K562 (cell line): ENCODE measurements at regions not wholly inside any gene's neighbourhood (a gene's known extent, or its start where the extent isn't known, plus 50 kb on each side); places are given as distances from the start of the nearest gene placed in this dataset.

ENCODE experiments used
- ATAC-seq: fragments of 200-7000 bp; cut with Tn5 transposase; 3 replicates; pipeline ENCODE4 v1.9.1; 2020; ENCODE audit warnings: moderate library complexity
- BruUV-seq: library from RNA; stranded (reverse); fragments of 400-500 nt; replicated peaks from 2 replicates; lab custom pipeline; 2021; lab: Mats Ljungman, UMichigan
- CTCF ChIA-PET: fragments of 300-600 bp; formaldehyde crosslinking; extraction: SDS; loops from one replicate; lab custom pipeline; 2021; ENCODE audit warnings: low intra/inter-chr PET ratio; lab: Yijun Ruan, JAX
- POLR2A ChIA-PET: fragments of 300-600, 350-650 bp; sonication (Branson Sonifier 250); formaldehyde crosslinking; extraction: SDS; loops from one replicate; lab custom pipeline; 2021; ENCODE audit warnings: antibody characterized with exemption, inconsistent platforms; lab: Yijun Ruan, JAX
- DNase-seq, 4 experiments: peaks; one replicate each; pipeline versions ENCODE4 v3.0.0 to v3.0.0-alpha.2; 2011 to 2018; ENCODE audit warnings: low spot score in 3 of 4, mixed read lengths in 3 of 4; ENCODE audit errors: extremely low read depth in 1 of 4
- FAIRE-seq: peaks from 2 replicates; lab custom pipeline; 2011; peaks lifted over from hg19 to GRCh38; lab: Jason Lieb, UNC
- H2AFZ ChIP-seq: 2 replicates; pipeline ENCODE4 v1.6.0; 2011; ENCODE audit warnings: low read depth, low read length, control low read depth, inconsistent platforms
- H3K27ac ChIP-seq: fragments of 200-600 bp; 3 replicates; pipeline ENCODE4 v1.8.0; 2011; ENCODE audit warnings: low read depth, mild to moderate bottlenecking, control low read depth, inconsistent platforms, low read length, moderate library complexity, mixed read lengths; ENCODE audit errors: extremely low read depth
- H3K27me3 ChIP-seq, 2 experiments: fragments of 300-600 bp in 1 of 2; 2 replicates in 1 of 2; 3 replicates in 1 of 2; pipeline versions ENCODE4 v1.6.0 to v1.8.0; 2011; ENCODE audit warnings: inconsistent platforms in 2 of 2, low read length in 2 of 2, mild to moderate bottlenecking in 1 of 2, mixed read lengths in 1 of 2, moderate library complexity in 1 of 2; ENCODE audit not compliant: control insufficient read depth in 2 of 2, insufficient read depth in 2 of 2
- H3K36me3 ChIP-seq: fragments of 300-600 bp; 3 replicates; pipeline ENCODE4 v1.8.0; 2011; ENCODE audit warnings: mild to moderate bottlenecking, low read length, inconsistent platforms; ENCODE audit not compliant: control insufficient read depth, insufficient read depth
- H3K4me1 ChIP-seq, 2 experiments: fragments of 200-600 bp in 1 of 2; replicated peaks in 1 of 2; 2 replicates in 1 of 2; 3 replicates in 1 of 2; pipeline versions ENCODE4 v1.5.1 to v1.8.0; 2011; ENCODE audit warnings: inconsistent platforms in 2 of 2, low read length in 2 of 2, mild to moderate bottlenecking in 1 of 2, mixed read lengths in 1 of 2, moderate library complexity in 1 of 2; ENCODE audit not compliant: control insufficient read depth in 2 of 2, insufficient read depth in 2 of 2
- H3K4me2 ChIP-seq: 2 replicates; pipeline ENCODE4 v1.6.1; 2011; ENCODE audit warnings: low read length, control low read depth, inconsistent platforms, mixed read lengths; ENCODE audit not compliant: insufficient read depth
- H3K4me3 ChIP-seq: fragments of 200-600 bp; sonication (generic), shearing (Covaris generic); 2 replicates; pipeline ENCODE4 v1.5.1; 2016; ENCODE audit warnings: control low read depth, inconsistent platforms
- H3K79me2 ChIP-seq: fragments of 200-600 bp; 3 replicates; pipeline ENCODE4 v1.8.0; 2011; ENCODE audit warnings: low read length, inconsistent platforms; ENCODE audit not compliant: control insufficient read depth, insufficient read depth
- H3K9ac ChIP-seq, 2 experiments: 2 replicates each; pipeline versions ENCODE4 v1.6.0 to v1.6.1; 2011; ENCODE audit warnings: low read depth in 2 of 2, low read length in 2 of 2, control low read depth in 1 of 2, inconsistent platforms in 1 of 2, mild to moderate bottlenecking in 1 of 2, mixed read lengths in 1 of 2; ENCODE audit not compliant: insufficient read depth in 1 of 2
- H3K9me1 ChIP-seq: one replicate; pipeline ENCODE4 v1.6.0; 2011; ENCODE audit warnings: inconsistent platforms, mild to moderate bottlenecking, low read length, moderate library complexity; ENCODE audit not compliant: control insufficient read depth, insufficient read depth
- H3K9me3 ChIP-seq: replicated peaks from 2 replicates; pipeline ENCODE4 v1.5.1; 2011; ENCODE audit warnings: low read depth, low read length, inconsistent platforms; ENCODE audit not compliant: control insufficient read depth, insufficient read depth
- H4K20me1 ChIP-seq: replicated peaks from 2 replicates; pipeline ENCODE4 v1.6.1; 2011; ENCODE audit warnings: low read length, inconsistent platforms, mixed read lengths; ENCODE audit not compliant: control insufficient read depth, insufficient read depth
- ADNP ChIP-seq: fragments of 200-800 bp; sonication (Bioruptor generic); IDR thresholded peaks from 2 replicates; pipeline ENCODE4 v1.6.1; 2016; ENCODE audit warnings: missing genetic modification characterization, missing compliant biosample characterization
- E2F1 ChIP-seq: sonication (generic); formaldehyde crosslinking; IDR thresholded peaks from 2 replicates; pipeline ENCODE4 v1.8.1; 2023; ENCODE audit warnings: mild to moderate bottlenecking, missing genetic modification reagents, moderate library complexity
- EP300 ChIP-seq: IDR thresholded peaks from 2 replicates; pipeline ENCODE4 v1.6.1; 2012; ENCODE audit warnings: low read length, improper control_type of control experiment
- FOXJ2 ChIP-seq: fragments of 200-800 bp; sonication (Bioruptor generic); IDR thresholded peaks from 2 replicates; pipeline ENCODE4 v1.6.1; 2016; ENCODE audit warnings: missing genetic modification characterization, missing compliant biosample characterization
- GTF2B ChIP-seq: IDR thresholded peaks from 2 replicates; pipeline ENCODE4 v1.6.1; 2011; ENCODE audit not compliant: insufficient read length; ENCODE audit errors: extremely low read depth
- HOMEZ ChIP-seq: fragments of 250-450 bp; sonication (Bioruptor Pico); IDR thresholded peaks from 2 replicates; pipeline ENCODE4 v1.4.0; 2020; ENCODE audit warnings: mild to moderate bottlenecking, moderate library complexity
- MYNN ChIP-seq, 2 experiments: sonication (generic); formaldehyde crosslinking in 1 of 2; IDR thresholded peaks; 2 replicates each; pipeline versions ENCODE4 v1.5.0 to v1.6.1; 2016 to 2020; ENCODE audit warnings: antibody characterized with exemption in 1 of 2, missing genetic modification reagents in 1 of 2
- SAFB2 ChIP-seq: fragments of 200-400 bp; formaldehyde crosslinking; IDR thresholded peaks from 2 replicates; pipeline ENCODE4 v1.6.1; 2018; ENCODE audit warnings: borderline replicate concordance, low read length, low read depth, moderate library complexity; ENCODE audit not compliant: severe bottlenecking
- SOX6 ChIP-seq: fragments of 450-650 bp; IDR thresholded peaks from 2 replicates; pipeline ENCODE4 v1.6.1; 2014; ENCODE audit warnings: mild to moderate bottlenecking
- TEAD1 ChIP-seq, 2 experiments: fragments of 450-650 bp in 1 of 2; sonication (generic) in 1 of 2; formaldehyde crosslinking; IDR thresholded peaks; 2 replicates each; pipeline versions ENCODE4 v1.4.0 to v1.8.0; 2020 to 2022; ENCODE audit warnings: mild to moderate bottlenecking in 2 of 2, missing genetic modification reagents in 1 of 2
- VEZF1 ChIP-seq: fragments of 200-800 bp; sonication (Bioruptor generic); IDR thresholded peaks from 2 replicates; pipeline ENCODE4 v1.6.1; 2017; ENCODE audit warnings: missing genetic modification characterization, missing compliant biosample characterization
- ZNF384 ChIP-seq: IDR thresholded peaks from 2 replicates; pipeline ENCODE4 v1.6.1; 2012; ENCODE audit warnings: low read depth, low read length, improper control_type of control experiment
- ZNF778 ChIP-seq: fragments of 450-650 bp; formaldehyde crosslinking; IDR thresholded peaks from 2 replicates; pipeline ENCODE4 v1.4.0; 2020; ENCODE audit warnings: mild to moderate bottlenecking, moderate library complexity
- WGBS: fragments of 100-300 bp; shearing (Covaris generic); methylation state at CpG from one replicate; pipeline ENCODE4 v1.1.6; 2016; ENCODE audit warnings: low coverage, mixed read lengths; ENCODE audit not compliant: insufficient coverage; ENCODE audit errors: missing lambda C conversion rate; 5-methylcytosine and 5-hydroxymethylcytosine counted together
- in situ Hi-C: fragments of 300-500 bp; cut with MboI; formaldehyde crosslinking; loops from 4 replicates; pipeline ENCODE4 v1.15.0; 2018; ENCODE audit warnings: inconsistent platforms, mixed read lengths
- intact Hi-C: fragments of 100-400 bp; cut with micrococcal nuclease; formaldehyde crosslinking; loops from 2 replicates; pipeline ENCODE4 v1.14.2; 2022

GRCh38 chr6:97849390-97849789 lies 566.4 kb upstream of the MMS22L start (continued):
- TF ChIP-seq HOMEZ (CRISPR knock-in tag) (no peak), MYNN (IDR thresholded peaks at IDR 0.05) (no peak), MYNN (CRISPR knock-in tag; IDR thresholded peaks at IDR 0.05) (no peak), ADNP (tag) (no peak), SOX6 (no peak), SAFB2 (no peak)

- intact Hi-C loops, result no loop called here
- no peak for ATAC-seq
- no peak overlapping the region for H3K9ac ChIP-seq
- H3K36me3 ChIP-seq, result no peaks in the 10 kb centered on the region
- no TSS peak for BruUV-seq
- WGBS, result under 1% methylated on average over 5 of the region's 5 CpGs
- H3K4me3 ChIP-seq, result no peak overlapping the region
- H2AFZ ChIP-seq, result no peak overlapping the region
- no peaks in the 10 kb centered on the region for H3K79me2 ChIP-seq
- H3K27me3 ChIP-seq, result no peaks in the 10 kb centered on the region
- H4K20me1 ChIP-seq, result no peaks in the 10 kb centered on the region
- no peak overlapping the region for H3K27ac ChIP-seq
- no peak for DNase-seq
- in situ Hi-C loops, result no loop called here
- ChIA-PET CTCF (no interaction called here), POLR2A (no interaction called here)
- H3K4me2 ChIP-seq, result no peak overlapping the region
- FAIRE-seq, result no peak
- H3K4me1 ChIP-seq, result no peaks in the 10 kb centered on the region
- no peaks in the 10 kb centered on the region for H3K9me3 ChIP-seq
- no peaks in the 10 kb centered on the region for H3K9me1 ChIP-seq
- no peak for TF ChIP-seq GTF2B
- TF ChIP-seq FOXJ2 (tag), result no peak
- TF ChIP-seq VEZF1, result no peak
- no peak for TF ChIP-seq ZNF778 (CRISPR knock-in tag)
- TF ChIP-seq EP300, result no peak
- no peak for TF ChIP-seq TEAD1 (CRISPR knock-in tag; IDR thresholded peaks at IDR 0.05)
- no peak for TF ChIP-seq ZNF384
- no peak for TF ChIP-seq E2F1 (CRISPR knock-in tag)
Measured at GRCh38 chr6:97850458-97851212, 567.6 kb upstream of the MMS22L start.
